Inferior parietal cortex (tissue), 1 donor: ENCODE measurements at regions not wholly inside any gene's neighbourhood (a gene's known extent, or its start where the extent isn't known, plus 50 kb on each side); places are given as distances from the start of the nearest gene placed in this dataset.

Source experiments
- DNase-seq: peaks from one replicate; pipeline ENCODE4 v3.0.0-alpha.2; 2016; ENCODE audit errors: extremely low spot score

DNA sequence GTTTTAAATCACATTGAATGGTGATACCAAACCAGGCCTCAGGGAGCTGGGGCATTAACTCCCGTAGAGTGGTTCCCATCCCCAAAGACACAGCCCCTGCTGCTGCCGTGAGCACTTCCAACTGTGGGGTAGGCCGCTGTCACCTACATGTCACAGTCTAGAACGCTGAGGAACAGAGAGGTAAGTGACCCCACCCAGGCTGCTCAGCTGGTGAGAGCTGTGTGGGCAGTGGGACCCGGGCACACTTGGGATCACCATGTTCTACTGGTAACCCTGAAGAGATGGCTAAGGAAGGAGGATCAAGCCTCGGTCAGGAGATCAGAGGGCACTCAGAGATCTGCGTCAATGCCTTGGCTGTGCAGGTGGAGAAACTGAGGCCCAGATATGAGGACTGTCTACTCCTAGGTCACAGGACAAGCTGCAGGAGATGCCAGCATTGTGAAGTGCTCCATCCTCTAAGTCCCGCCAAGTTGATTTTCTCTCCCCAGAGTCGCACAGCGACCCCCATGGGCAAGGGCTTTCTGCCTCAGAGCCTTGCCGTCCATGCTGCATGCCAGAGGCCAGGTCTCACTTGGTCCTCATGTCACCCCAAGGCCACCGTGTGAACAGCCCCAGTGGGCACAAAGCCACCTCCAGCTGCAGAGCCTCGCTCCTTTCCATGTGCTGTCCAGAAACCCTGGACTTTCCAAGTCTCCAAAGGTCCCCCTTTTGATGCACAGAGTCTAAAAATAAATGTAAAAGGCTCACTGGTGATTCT is 144.2 kb upstream of the OTOS start:
- DNase-seq: no peak

DNA sequence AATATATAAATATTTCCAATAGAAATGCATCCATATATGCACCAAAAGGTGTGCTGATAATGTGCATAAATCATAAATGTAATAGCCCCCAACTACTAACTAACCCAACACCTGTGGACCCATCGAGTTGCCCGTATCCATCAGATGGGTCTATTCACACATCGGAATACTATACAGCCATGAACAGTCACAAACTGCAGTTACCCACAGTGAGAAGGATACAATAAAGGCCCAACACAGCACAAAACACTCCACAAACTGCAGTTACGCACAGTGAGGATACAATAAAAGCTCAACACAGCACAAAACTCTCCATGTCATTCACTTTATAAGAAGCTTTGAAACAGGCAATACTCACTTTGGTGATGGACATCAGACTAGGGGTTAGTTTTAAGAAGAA is 145.3 kb upstream of the OTOS start:
- no peak for DNase-seq

DNA sequence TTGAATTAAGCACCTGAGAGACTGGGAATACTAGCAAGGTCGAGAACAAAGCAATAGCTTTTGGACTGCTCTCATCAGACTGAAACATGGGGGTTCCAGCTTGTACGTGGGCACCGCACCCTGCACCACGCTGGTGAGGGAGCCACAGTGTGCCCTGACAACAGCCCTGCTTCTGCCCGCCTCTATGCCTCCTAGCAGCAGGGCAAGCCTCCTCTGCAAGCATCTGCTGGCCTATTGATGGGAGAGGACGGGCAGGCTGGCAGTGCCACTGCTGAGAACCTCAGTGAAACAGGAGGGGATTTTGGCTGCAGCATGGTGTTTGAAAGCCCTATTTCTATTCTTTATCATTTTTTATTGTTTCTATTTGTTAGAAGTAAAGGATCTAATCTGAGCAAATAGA is 146.1 kb upstream of the OTOS start:
- DNase-seq: peak; percentile 9

DNA sequence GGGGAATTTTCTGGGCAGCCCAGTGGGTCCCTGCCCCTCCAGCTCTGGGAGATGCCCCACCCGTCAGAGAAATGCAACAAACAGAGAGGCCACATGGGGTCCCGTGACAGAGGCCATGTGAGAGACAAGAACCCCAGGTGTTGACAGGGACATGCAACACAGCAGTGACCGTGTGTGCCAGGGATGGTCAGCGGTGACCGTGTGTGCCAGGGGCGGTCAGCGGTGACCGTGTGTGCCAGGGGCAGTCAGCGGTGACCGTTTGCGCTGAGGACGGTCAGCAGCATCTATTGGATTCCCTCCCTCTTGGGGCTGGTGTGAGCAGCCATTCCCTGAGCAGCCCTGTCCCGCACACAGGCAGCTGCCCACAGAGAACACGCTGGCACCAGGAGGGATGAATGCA is 146.6 kb upstream of the OTOS start:
- no peak for DNase-seq

DNA sequence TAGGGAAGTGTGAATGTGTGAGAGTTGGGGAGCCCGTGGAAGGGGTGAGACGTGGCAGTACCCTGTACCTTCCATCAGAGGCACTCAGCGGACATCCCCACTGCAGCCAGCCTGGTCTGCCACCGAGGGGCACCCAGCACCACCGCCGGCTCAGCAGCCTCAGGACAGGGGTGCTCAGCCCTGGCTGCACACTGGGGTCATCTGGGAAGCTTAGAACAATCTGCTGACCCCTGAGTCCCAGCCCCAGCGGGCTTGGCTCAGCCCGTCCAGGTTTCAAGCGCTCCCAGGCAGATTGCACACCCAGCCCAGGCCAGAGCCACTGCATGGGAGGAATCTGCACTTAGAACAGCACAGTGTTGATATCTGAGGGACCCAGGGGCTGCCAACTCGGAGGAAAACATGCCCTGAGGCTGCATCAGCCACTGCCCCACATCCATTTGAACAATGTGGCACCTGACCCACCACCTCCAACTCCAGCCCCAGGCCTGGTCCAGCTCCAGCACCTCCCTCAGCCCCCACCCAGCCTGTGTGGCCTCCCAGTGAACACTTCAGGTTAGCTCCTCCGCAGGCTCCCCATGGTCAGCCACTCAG is 147.1 kb upstream of the OTOS start:
- peak; percentile 1 for DNase-seq

DNA sequence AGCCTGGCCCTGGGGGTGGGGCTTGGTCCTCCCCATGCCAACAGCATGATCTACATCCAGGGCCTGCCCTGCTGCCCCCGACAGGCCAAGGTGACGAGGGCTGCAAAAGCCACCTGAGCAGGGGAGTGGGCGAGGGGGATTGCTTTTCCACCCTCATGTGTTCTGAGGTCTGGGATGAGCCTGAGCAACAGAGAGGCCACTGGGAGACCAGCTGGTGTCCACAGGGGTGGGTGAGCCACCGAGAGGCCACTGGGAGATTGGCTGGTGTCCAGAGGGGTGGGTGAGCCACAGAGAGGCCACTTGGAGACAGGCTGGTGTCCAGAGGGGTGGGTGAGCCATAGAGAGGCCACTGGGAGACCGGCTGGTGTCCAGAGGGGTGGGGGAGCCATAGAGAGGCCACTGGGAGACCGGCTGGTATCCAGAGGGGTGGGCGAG is 147.4 kb upstream of the GPC1 start:
- no peak for DNase-seq

DNA sequence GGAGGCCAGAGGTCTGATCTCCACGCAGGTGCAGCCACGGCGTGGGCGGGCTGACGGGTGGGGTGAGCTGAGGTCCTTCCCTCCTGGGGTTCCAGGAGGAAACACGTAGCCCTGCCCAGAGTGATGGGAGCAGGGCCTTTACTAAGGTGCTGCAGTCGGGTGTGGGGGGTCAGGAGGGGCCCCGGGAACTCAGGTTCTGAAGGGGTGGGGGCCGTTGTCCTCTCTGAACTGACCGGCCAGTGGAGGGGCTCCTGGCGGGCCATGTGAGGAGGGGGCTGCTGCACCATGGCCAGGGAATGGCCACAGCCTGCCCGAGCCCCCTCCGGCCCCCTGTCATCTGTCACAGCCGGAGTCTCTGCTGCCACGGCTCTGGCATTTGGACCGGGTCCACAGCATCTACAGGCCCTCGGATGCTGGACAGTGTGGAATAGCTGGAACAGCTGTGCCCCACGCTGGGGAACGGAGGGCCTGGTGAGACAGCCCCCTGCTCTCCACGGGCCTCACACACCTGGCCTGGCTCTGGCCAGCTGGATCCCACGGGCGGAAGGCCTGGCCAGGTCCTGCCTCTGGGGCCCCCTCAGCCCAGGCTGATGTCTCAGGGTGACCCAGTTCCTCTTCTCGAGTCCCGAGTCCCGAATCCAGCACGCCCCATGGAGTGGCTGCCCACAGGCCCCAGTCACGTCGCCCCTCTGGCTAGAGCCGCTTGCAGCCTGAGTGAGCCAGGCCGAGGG is 145.6 kb upstream of the GPC1 start:
- DNase-seq: no peak

DNA sequence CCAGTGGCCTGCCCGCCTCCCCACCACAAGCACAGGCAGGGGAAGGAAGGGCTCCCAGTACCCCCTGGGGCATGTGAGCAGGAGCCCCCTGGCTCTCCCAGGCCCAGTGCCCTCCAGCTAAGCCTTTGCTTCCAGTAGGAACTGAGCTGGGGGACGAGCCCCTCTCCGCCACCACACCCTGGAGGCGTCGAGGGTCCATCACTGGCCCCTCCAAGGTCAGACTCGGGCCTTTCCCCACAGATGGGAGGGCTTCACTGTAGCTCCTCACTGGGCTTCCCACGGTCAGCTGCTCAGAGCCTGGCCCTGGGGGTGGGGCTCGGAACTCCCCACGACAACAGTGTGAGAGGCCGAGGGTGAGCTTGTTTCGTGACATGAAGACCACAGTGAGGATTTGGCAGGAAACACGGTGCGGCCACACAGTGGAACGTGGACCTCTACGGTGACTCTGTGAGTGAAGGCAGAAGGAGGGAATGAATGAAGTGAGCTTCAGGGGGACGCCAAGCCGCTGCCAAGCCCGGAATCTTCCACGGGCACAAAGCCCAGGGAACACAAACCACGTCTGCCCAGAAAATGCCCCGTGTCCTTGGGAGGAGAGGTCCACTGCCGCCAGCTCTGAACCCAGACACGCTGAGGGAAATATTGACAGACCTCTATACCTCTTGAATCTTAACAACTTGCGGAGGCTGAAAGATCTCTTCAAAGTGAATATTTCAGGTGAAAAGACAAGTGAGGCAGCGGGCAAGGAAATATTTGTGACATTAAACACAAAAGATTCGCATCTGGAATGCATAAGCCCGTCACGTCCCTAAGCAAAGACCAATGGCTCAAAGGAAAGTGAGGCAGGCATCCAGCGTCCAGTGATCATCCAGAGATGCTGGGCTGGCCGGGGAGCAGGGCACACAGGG is 144.8 kb upstream of the GPC1 start:
- DNase-seq: no peak

DNA sequence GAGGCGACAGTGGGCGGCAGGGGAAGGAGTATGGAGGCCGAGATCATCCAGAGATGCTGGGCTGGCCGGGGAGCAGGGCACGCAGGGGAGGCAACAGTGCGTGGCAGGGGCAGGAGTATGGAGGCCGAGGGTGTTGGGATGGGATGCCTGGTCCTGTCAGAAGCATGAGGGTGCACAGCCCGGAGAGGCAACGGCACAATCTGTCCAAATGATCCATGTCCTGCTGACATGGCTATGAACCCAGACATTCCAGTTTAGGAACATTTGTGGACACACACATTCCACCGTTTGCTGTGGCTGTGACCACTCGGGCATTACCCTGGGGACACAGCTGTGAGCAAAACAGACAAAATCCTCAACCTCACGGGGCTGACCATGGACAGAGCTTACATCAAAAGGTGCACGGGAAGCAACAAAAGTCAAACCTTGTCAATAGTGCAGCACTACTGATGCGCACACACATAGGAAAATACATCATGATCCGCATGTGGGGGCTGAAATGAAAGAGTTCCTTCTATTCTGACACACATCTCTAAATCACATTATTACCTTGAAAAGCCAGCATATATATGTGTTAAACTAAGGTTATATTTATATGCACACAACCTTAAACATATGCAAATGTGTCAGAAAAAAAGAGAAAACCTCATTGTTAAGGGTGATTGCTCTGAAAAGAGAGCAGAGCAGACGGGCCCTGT is 144.0 kb upstream of the GPC1 start:
- DNase-seq: no peak

DNA sequence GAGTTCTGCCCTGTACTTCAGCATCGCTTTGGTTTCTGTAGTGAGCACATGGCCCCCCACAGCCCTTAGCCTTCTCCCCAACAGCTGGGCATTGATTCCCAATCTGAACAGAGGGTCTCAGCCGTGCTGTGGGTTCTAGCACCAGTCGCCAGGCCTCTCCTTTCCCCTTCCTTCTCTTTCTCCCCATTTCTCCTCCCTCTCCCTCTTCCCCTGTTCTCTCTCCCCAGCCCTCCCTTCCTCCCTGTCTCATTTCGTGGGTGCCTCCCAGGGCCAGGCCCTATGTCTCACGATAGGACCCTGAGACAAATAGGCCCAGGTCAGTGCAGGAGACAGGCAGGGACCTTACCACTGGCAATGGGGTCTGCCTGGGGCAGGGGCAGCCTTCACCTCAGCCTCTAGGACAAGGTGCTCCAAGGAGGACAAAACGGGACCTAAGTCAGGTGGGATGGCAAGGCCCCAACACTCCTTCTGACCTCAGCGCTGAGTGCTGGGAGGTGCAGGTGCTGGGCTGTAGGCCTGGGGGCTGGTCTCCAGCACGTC is 143.4 kb upstream of the GPC1 start:
- no peak for DNase-seq

DNA sequence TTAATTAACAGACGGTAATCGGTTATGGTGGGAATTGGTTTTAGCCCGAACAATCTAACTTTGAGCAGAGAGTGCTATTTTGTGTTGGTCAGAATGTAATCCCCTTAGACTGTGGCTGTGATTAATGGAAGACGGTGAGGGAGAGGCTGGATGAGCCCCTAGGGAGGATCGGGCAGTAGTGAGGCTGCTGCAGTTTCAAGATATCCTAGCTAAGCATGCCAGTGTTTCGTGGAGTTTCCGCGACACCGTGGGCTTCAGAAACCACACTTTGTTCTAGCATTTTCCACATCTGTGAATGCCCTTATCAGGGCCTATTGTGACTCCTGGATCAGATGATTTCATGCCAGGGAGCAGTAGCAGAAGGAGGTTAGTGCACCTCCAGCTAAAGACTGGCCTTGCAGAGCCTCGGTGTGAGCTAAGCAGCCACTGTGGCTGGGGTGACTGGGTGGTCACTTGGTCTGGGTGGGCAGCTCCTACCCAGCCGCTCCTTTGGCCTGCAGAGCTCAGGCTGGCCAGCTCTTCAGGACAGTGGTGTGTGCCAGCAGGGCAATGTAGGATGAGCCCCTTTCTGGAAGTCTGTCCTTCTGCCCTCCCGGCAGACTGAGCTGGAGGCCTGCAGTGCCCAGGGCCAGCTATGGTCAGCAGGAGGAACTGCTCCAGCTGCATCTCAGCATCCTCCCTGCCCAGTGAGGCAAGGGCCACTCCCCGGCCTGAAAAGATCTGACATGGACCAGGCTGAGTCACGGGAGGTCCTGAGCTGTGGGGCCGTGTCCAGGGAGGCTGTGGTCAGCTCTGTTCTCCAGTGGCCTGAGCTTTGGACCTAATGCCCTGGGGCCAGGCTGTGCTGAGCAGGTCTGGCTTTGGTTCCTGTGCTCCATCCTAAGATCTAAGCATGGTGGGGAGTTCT is 142.6 kb upstream of the GPC1 start:
- DNase-seq: no peak

DNA sequence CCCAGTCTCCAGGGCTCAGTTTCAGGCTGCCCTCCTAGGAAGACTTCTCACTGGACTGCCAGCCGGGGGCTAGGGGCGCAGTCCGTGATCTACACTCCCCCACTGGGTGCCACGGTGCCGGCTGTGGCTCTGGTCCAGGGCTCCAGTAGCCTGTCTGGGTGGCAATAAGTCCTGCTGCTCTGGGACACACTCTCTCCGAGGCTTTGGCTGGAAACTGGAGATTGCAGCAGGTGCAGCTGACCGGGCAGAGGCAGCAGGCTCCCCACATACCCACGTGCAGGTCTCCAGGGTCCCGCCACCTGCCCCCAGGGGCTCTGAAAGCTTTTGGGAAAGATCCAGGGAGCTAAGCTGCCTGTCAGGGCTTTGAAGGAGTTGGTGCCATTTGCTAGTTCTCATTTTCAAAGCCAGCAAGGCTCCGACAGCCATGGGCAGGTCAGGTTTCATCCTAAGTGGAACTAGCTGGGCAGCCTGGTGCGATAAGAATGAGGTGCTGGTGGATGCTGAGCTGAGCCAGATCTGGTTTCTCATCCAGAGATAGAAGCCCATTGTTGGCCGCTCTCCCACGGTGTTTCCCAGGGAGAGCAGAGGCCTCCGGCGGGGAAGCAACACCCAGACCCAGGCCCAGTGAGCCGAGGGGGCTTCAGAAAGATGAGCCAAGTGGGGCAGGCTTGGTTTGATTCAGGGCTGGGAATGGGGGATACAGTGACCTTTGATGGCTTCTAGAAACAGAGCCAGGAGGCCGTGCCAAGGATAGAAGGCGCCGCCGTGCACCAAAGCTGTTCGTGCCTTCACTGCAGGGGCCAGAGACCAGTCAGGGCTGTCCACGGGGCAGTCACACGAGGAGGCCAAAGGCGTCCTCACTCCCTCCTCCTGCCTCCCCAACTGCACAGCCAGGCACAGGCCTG is 141.7 kb upstream of the GPC1 start:
- no peak for DNase-seq

DNA sequence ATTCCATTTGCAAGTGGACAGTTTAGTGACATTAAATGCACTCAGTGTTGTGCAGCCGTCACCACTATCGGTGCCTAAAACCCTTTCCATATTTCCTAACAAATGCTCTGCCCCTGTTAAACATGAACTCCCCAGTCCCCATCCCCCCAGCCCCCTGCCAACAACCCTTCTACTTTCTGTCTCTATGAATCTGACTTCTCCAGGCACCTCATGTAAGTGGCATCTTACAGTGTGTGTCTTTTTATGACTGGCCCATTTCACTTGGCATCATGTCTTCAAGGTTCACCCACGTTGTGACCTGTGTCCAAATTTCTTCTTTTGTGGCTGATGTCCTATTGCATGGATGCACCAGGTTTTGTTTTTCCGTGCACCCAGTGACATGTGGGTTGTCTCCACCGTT is 140.9 kb upstream of the GPC1 start:
- DNase-seq: no peak

DNA sequence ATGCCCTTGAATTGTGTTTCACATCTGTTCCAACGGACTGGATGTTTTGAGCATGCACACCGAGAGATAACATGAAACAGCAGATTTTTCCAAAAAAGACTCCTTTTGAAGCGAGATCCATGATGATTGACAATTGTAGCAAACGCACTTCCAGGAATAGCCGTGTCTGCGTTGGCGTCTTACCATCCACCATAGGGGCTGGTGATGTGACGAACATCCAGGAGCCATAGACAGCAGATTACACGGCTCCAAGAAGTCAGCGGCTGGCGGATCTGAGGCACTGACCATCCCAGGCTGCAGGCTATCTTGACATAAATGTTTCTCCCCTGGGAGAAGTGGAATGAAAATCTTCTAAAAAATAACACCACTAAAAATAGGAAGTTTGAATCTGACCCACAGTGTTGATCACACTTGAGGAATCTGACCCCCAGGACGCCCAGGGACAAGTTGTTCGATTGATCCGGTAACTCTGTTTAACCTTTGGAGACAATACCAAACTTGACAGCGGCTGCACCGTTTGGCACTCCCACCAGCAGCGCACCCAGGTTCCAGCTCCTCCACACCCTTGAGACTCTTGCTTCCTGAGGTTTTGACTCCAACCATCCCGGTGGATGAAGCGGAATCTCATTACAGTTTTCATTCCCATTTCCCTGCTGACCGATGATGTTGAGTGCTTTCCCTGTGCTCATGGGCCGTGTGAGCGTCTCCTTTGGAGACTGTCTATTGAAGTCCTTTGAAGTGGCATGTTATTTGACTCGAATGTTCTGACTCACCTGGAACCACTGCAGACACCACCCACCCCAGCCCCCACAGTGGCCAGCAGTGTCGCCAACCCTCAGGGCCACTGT is 140.0 kb upstream of the GPC1 start:
- no peak for DNase-seq

DNA sequence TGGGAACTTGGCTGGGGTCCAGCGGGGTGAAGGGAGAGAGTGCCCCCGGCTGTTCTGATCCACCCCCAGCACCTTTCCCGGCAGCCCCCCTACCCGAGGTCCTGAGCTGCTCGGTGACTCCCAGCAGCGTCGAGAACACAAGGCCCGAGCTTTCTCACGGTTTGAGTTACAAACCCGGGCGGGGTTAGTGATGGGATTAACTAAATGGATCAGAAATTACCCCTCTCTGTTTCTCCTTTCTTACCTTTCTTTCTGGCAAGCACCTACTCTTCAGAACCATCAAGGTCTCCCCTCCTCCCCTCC is 139.4 kb upstream of the GPC1 start:
- DNase-seq: no peak

DNA sequence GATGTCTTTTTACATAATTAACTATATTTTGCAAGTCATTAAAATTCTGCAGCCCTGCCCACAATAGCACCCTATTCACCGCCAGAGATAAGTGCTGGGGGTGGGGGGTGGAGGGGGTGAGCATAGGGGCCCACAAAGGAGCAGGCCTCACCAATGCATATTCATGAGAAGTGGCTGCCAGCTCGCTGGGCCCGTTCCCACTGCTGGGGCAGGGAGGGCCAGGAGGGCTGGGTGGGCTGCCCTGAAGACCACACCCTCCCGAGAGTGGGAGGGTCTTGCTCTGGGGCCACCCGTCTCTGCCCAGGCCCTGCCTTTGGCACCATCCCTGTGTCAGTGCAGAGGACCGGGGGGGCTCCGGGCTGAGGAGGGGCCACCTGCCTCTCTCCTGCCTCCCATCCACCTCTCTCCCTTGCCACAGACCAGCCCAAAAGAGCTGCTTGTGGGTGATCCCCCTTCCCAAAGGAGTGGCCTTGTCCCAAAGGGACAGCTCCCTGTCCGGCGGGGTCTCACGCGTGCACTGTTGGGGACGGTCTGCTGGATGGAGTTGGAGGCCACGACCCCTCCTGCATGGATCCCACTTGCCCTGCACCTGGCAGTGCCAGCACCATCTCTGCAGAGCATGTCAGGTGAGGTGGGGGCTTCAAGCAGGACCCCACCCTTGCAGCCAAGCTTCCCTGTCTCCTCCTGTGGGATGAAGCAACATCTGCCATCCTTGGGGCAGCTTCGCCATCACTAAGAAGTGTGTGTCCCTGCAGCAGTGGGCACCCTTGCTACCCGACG is 138.8 kb upstream of the GPC1 start:
- DNase-seq: no peak
